ENCODE measurements at regions not wholly inside any gene's neighbourhood (a gene's known extent, or its start where the extent isn't known, plus 50 kb on each side); places are given as distances from the start of the nearest gene placed in this dataset.

GRCh38 chr5:138661291-138661960 lies 86.2 kb upstream of the HSPA9 start:
- Mint-ChIP-seq H3K36me3 (no peaks in the 10 kb centered on the region), H3K9me3 (no peaks in the 10 kb centered on the region), H3K4me3 (no peak overlapping the region), H3K4me1 (ENCODE audit: low read depth in 2 of 2) (peaks cover 23 to 28% of the 10 kb centered on the region in 2 donors), H3K27ac (no peak overlapping the region), H3K27me3 (peaks cover 63 to 78% of the 10 kb centered on the region in 2 donors)
- DNase-seq (ENCODE audit: low spot score): no peak
- no peak for ATAC-seq

GRCh38 chr5:138660051-138660572 lies 84.9 kb upstream of the HSPA9 start:
- H3K4me3 Mint-ChIP-seq: no peak overlapping the region
- H3K27ac Mint-ChIP-seq: no peak overlapping the region
- no peaks in the 10 kb centered on the region for H3K9me3 Mint-ChIP-seq
- H3K36me3 Mint-ChIP-seq: peaks cover under 1% of the 10 kb centered on the region
- peaks cover 23 to 33% of the 10 kb centered on the region in 2 donors for H3K4me1 Mint-ChIP-seq (ENCODE audit: low read depth in 2 of 2)
- H3K27me3 Mint-ChIP-seq: peaks cover 67 to 81% of the 10 kb centered on the region in 2 donors
- no peak for DNase-seq (ENCODE audit: low spot score)
- no peak for ATAC-seq

GRCh38 chr5:138659561-138659960 lies 84.4 kb upstream of the HSPA9 start:
- H3K27ac Mint-ChIP-seq: no peak overlapping the region
- no peaks in the 10 kb centered on the region for H3K9me3 Mint-ChIP-seq
- peaks cover 25 to 36% of the 10 kb centered on the region in 2 donors for H3K4me1 Mint-ChIP-seq (ENCODE audit: low read depth in 2 of 2)
- DNase-seq (ENCODE audit: low spot score) (no peak), ATAC-seq (no peak)
- H3K27me3 Mint-ChIP-seq: peaks cover 67 to 81% of the 10 kb centered on the region in 2 donors
- peaks cover 4% of the 10 kb centered on the region for H3K36me3 Mint-ChIP-seq
- no peak overlapping the region for H3K4me3 Mint-ChIP-seq

DNA sequence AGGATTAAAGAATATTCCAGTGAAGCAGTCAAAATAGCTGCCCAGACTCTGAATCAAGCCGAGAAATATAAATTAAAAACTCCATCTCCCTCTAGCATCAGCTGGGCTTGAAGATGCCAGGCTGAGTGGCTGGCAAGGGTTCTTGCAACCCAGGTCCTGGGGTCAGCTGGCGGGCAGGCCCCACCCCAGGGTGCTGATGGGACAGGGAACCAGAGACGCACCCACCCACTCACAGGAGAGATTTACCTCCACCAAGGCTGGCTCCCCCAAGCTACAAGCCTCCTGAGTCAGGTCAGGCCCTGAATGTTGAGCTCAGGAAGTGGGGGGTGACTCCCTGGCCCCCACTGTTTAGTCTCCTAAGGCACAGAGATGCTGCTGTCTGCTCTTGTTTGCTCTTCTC lies 83.9 kb upstream of the HSPA9 start:
- peaks cover 4% of the 10 kb centered on the region for H3K36me3 Mint-ChIP-seq
- ATAC-seq: no peak

GRCh38 chr5:138658676-138659075 lies 83.5 kb upstream of the HSPA9 start:
- Mint-ChIP-seq H3K4me3 (no peak overlapping the region), H3K4me1 (ENCODE audit: low read depth in 2 of 2) (peaks cover 32 to 40% of the 10 kb centered on the region in 2 donors), H3K9me3 (no peaks in the 10 kb centered on the region), H3K36me3 (peaks cover 4% of the 10 kb centered on the region), H3K27ac (no peak overlapping the region), H3K27me3 (peaks cover 67 to 82% of the 10 kb centered on the region in 2 donors)
- ATAC-seq (no peak), DNase-seq (ENCODE audit: low spot score) (no peak)

More for the DNA sequence above, 83.9 kb upstream of the HSPA9 start:
- Mint-ChIP-seq H3K4me1 (ENCODE audit: low read depth in 2 of 2) (peaks cover 29 to 38% of the 10 kb centered on the region in 2 donors), H3K9me3 (no peaks in the 10 kb centered on the region), H3K4me3 (no peak overlapping the region), H3K27ac (no peak overlapping the region), H3K27me3 (peaks cover 65 to 81% of the 10 kb centered on the region in 2 donors)
- DNase-seq (ENCODE audit: low spot score): no peak

GRCh38 chr5:138657360-138657759 lies 82.2 kb upstream of the HSPA9 start:
- peaks cover 23 to 30% of the 10 kb centered on the region in 2 donors for H3K4me1 Mint-ChIP-seq (ENCODE audit: low read depth in 2 of 2)
- peaks cover 4% of the 10 kb centered on the region for H3K36me3 Mint-ChIP-seq
- H3K4me3 Mint-ChIP-seq: no peak overlapping the region
- ATAC-seq: no peak
- peaks cover 65 to 82% of the 10 kb centered on the region in 2 donors for H3K27me3 Mint-ChIP-seq
- H3K27ac Mint-ChIP-seq: peak overlapping the region in 1 of 2 donors; percentile 55
- no peak for DNase-seq (ENCODE audit: low spot score)
- no peaks in the 10 kb centered on the region for H3K9me3 Mint-ChIP-seq

DNA sequence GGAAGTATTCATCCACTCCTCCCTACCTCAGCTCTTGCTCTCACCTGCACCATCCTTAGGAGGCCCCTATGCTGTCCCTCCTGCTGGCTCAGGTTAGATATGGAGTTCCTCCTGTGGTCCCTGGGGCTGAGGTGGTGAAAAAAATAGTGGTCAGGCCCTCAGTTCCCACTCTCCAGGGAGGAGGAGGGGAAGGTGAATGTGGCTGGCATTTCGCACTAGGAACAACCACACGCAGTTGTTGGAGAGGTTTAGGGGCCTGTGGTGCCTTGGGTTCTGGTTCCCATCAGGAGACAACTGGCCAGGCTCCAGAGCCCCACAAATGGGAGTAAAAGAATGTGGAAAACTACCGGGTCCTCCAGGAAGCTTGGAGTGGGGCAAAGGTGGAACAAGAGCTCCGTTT lies 81.7 kb upstream of the HSPA9 start:
- Mint-ChIP-seq H3K9me3 (no peaks in the 10 kb centered on the region), H3K4me3 (no peak overlapping the region), H3K27me3 (peaks cover 61 to 82% of the 10 kb centered on the region in 2 donors), H3K27ac (peak overlapping the region in 1 of 2 donors; percentile 55), H3K4me1 (ENCODE audit: low read depth in 2 of 2) (peaks cover 23 to 29% of the 10 kb centered on the region in 2 donors), H3K36me3 (peaks cover 4% of the 10 kb centered on the region)
- ATAC-seq: no peak
- DNase-seq (ENCODE audit: low spot score): no peak

DNA sequence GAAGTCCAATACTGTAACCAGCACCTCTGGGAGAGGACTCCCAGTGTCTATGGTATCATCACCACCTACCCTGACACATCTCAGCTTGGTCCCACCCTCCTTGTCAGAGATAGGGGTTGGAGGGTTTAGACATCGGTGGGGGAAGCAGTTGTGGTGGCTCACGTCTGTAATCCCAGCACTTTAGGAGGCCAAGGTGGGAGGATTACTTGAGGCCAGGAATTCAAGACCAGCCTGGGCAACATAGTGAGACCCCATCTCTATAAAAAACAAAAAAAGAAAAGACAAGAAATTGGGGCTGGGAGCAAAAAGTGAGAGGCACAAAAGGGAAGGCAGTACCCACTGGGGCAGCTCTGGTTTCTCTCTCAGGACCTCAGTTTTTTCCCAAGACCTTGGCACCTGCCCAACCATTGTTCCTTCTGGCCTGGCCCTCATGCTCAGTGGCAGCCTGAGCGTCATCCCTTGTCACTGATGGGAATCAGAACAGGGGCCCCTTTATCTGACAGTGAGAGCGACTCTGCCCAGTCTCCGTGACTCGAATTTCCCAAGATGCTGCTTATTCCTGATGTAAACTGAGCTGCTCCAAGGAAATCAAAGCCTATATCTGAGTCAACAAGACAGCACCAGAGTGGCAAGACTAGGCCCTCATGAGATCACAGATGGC lies 80.5 kb upstream of the HSPA9 start:
- peaks cover 4% of the 10 kb centered on the region for H3K36me3 Mint-ChIP-seq

GRCh38 chr5:138654281-138654867 lies 79.2 kb upstream of the HSPA9 start:
- DNase-seq (ENCODE audit: low spot score) (peak; percentile 63), ATAC-seq (peak; percentile 85)
- Mint-ChIP-seq H3K9me3 (no peaks in the 10 kb centered on the region), H3K36me3 (peaks cover 4% of the 10 kb centered on the region), H3K4me3 (peak overlapping the region; percentile 10), H3K4me1 (ENCODE audit: low read depth in 2 of 2) (peaks cover 19 to 29% of the 10 kb centered on the region in 2 donors), H3K27me3 (peaks cover 57 to 76% of the 10 kb centered on the region in 2 donors), H3K27ac (peak overlapping the region in 1 of 2 donors; percentile 50)

More for the DNA sequence above, 80.5 kb upstream of the HSPA9 start:
- DNase-seq (ENCODE audit: low spot score): no peak
- H3K4me3 Mint-ChIP-seq: no peak overlapping the region
- peaks cover 19 to 29% of the 10 kb centered on the region in 2 donors for H3K4me1 Mint-ChIP-seq (ENCODE audit: low read depth in 2 of 2)
- peaks cover 61 to 81% of the 10 kb centered on the region in 2 donors for H3K27me3 Mint-ChIP-seq
- no peak for ATAC-seq
- H3K27ac Mint-ChIP-seq: peak overlapping the region in 1 of 2 donors; percentile 55
- H3K9me3 Mint-ChIP-seq: no peaks in the 10 kb centered on the region

- no peak overlapping the region for H3K4me3 Mint-ChIP-seq
Measured at GRCh38 chr5:138653502-138653901, 78.3 kb upstream of the HSPA9 start.

GRCh38 chr5:138651767-138652117 lies 76.5 kb upstream of the HSPA9 start:
- peaks cover 63 to 69% of the 10 kb centered on the region in 2 donors for H3K27me3 Mint-ChIP-seq
- DNase-seq (ENCODE audit: low spot score) (no peak), ATAC-seq (no peak)
- H3K4me3 Mint-ChIP-seq: no peak overlapping the region
- peaks cover 19 to 26% of the 10 kb centered on the region in 2 donors for H3K4me1 Mint-ChIP-seq (ENCODE audit: low read depth in 2 of 2)
- H3K36me3 Mint-ChIP-seq: peaks cover 4% of the 10 kb centered on the region
- H3K9me3 Mint-ChIP-seq: no peaks in the 10 kb centered on the region
- H3K27ac Mint-ChIP-seq: no peak overlapping the region

More at GRCh38 chr5:138653502-138653901, 78.3 kb upstream of the HSPA9 start:
- Mint-ChIP-seq H3K9me3 (no peaks in the 10 kb centered on the region), H3K4me1 (ENCODE audit: low read depth in 2 of 2) (peaks cover 19 to 29% of the 10 kb centered on the region in 2 donors), H3K36me3 (peaks cover 4% of the 10 kb centered on the region), H3K27me3 (peaks cover 57 to 78% of the 10 kb centered on the region in 2 donors), H3K27ac (peak overlapping the region in 1 of 2 donors; percentile 50)
- ATAC-seq (no peak), DNase-seq (ENCODE audit: low spot score) (no peak)

DNA sequence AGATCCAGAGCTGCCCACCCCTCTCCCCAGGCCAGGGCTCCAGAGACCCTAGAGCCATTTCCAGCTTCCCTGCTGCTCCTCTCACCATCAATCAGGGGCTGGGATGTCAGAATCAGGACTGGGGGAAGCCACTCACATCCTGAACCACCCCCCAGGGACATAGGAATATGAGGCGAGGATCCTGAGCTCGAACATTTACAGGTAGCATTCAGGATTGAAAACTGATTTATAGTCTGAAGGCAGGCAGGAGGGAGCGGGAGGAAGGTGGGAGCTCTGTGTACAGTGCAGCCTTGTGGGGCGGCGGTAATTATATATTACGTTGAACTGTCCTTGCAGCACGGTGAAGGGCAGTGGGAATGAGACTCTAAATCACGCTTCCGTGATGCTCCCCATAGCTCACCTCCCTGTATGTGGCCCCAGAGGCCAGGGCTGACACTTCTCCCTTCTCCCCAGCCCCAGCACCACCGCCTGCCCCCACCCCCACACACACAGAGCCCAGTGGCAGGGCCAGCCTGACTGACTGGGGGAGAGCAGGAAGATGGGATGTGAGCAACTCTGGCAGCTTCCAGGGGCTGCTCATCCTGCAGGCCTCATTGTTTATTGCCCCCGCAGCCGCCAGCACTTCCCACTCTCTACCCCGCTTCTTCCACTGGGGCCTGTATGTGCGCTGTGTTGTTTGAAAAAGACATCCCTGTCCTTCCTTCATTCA lies 76.0 kb upstream of the HSPA9 start:
- Mint-ChIP-seq H3K27ac (no peak overlapping the region), H3K27me3 (peaks cover 62 to 68% of the 10 kb centered on the region in 2 donors), H3K9me3 (no peaks in the 10 kb centered on the region), H3K4me1 (ENCODE audit: low read depth in 2 of 2) (peaks cover 19 to 24% of the 10 kb centered on the region in 2 donors), H3K36me3 (peaks cover 4% of the 10 kb centered on the region), H3K4me3 (no peak overlapping the region)
- ATAC-seq: no peak
- DNase-seq (ENCODE audit: low spot score): no peak

DNA sequence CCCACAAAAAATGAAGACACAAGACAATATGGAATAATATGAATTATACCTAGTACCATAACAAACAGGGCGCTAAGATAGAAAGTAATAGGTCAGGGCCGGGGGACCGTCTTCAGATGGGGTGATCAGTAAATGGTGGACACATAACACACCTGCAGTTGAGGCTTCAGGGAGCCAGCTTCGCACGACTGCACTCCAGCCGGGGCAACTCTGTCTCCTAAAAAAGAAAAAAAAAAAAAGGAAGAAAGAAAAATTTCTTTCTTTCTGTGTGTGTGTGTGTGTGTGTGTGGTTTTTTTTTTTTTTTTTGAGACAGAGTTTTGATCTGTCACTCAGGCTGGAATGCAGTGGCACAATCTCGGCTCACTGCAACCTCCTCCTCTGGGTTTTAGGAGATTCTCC lies 75.0 kb upstream of the HSPA9 start:
- Mint-ChIP-seq H3K4me3 (no peak overlapping the region), H3K4me1 (ENCODE audit: low read depth in 2 of 2) (peaks cover 16 to 18% of the 10 kb centered on the region in 2 donors), H3K27me3 (peaks cover 60 to 64% of the 10 kb centered on the region in 2 donors), H3K27ac (no peak overlapping the region), H3K36me3 (peaks cover 4% of the 10 kb centered on the region), H3K9me3 (no peaks in the 10 kb centered on the region)
- ATAC-seq (no peak), DNase-seq (ENCODE audit: low spot score) (no peak)
